Anterior cingulate cortex (tissue), 58 donors: ENCODE measurements at regions not wholly inside any gene's neighbourhood (a gene's known extent, or its start where the extent isn't known, plus 50 kb on each side); places are given as distances from the start of the nearest gene placed in this dataset.

ENCODE experiments used
- DNase-seq, 58 donors: peaks; one replicate each; lab custom pipeline; 2025; lab: John Stamatoyannopoulos, UW

DNA sequence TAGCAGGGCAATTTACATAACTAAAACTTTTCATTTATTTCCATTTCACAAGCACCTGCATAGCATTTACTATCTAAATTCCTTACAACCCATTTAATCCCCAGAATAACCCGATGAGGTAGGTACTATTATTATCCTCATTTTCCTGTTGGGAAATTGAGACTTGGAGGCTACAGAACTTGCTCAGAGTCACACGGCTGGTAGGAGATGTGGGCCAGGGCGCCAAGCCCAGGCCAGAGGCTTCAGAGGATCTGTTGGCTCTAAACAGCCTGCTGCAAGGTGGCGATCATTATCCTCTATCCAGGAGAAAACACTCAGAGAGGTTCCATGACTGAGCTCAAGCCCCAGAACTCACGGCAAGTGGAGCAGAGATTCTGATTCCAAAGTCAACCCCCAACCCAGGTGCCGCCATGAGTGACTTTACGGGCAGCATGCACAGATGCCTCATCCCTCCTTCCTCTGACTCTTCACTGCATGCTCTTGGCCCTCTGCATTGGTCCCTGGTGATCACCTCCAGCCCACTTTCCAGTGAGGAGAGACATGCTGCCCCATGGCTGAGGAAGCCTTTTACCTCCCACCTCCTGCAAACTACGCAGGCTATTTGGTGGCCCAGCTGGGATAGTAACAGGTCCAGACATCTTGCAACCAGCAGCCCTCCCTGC, 168.4 kb upstream of the FSTL4 start:
- DNase-seq, result no peak

DNA sequence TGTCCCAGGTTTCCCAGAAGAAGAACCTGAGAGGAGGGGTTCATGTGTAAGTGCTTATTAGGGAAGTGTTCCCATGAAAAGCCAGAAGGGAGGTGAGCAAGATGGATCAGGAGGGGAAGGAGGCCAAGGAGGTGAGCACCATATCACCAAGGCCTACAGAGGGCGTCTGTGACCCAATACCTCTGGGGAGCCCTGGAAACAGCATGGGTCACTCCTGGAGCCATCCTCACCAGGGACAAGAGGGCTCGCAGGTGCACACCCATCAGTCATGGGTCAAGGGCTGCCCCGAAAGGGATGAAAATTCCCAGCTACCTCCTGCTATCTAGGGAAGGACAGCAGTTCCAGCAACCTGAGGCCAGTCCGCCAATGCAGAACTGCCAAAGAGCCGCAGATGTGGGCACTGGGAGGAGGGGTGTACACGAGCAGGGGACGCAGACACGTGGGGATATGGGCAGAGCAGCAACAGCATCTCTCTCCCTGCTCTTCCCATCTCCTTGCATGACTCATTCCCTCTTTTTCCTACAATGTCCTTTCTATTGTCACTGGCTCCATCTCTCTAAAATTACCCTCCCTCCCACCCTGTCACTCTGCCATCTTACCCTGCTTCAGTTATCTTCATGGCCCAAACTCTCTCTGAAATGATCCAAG, 167.6 kb upstream of the FSTL4 start:
- DNase-seq, result no peak

DNA sequence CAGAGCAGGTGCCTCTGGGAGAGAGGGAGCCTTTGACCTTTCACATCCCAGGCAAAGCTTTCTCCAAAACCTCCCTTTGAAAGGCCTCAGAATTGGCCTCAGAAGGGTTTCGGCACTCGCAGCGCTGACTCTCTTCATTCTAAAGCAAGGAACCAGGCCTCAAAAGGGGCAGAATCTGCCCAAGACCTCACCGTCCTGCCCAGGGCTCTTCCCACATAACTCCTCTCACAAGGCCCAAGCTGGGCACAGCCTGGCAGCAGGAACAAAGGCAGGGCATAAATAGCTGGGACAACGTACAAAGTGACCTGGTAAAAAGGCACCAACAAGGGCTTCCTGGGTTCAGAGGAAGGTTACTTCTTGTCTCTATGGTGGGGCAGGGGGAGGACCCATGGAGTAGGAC, 166.3 kb upstream of the FSTL4 start:
- DNase-seq, result no peak

DNA sequence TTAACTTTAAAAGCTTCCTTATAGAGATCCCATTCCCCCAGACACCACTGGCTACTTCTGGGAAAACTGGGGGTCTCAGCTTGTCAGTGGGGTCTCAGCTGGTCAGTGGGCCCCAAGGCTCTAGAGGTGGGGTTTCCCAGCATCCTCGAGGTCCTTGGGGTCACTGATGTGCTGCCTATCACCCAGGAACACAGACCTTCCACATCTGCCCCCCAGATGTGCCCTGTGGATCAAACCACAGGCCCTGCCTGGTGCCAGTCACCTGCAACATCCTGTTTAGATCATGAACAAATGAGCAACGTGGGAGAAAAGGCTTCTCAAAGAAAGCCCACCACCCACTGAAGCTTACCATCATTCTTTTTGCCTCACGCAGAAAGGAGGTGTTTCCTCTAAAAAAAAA, 165.6 kb upstream of the FSTL4 start:
- no peak for DNase-seq

DNA sequence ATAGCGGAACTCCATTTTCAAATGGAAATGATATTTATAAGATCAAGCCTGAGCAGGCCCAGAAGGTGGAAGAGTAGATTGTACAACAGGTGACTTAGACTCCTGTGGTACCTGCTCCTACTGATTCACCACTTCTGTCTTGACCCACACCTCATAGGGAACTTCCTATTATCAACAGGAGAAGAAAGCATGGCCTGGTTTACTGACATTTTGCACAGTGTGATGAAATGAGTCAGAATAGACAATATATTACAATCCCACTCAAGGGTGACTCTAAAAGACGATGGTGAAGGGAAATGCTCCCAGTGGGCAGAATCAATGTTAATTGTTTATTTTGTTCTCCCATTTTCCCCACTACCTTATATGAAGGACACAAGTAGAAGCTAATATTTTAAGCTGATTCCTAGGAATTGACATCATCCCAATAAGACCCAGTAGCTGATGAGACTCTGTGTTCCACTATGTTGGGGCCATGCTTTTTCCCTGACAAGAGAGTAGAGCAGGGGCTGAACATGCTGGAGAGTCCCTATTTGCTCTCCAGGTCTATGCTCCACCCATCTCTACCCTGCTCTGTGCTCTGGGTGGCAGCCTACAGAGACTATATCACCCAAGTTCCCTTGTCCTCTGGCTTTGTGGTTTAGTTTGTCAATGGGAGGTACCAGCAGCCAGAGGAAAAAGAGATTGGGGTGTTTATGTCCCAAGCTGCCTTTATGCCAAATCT, 163.4 kb upstream of the FSTL4 start:
- DNase-seq, result no peak

DNA sequence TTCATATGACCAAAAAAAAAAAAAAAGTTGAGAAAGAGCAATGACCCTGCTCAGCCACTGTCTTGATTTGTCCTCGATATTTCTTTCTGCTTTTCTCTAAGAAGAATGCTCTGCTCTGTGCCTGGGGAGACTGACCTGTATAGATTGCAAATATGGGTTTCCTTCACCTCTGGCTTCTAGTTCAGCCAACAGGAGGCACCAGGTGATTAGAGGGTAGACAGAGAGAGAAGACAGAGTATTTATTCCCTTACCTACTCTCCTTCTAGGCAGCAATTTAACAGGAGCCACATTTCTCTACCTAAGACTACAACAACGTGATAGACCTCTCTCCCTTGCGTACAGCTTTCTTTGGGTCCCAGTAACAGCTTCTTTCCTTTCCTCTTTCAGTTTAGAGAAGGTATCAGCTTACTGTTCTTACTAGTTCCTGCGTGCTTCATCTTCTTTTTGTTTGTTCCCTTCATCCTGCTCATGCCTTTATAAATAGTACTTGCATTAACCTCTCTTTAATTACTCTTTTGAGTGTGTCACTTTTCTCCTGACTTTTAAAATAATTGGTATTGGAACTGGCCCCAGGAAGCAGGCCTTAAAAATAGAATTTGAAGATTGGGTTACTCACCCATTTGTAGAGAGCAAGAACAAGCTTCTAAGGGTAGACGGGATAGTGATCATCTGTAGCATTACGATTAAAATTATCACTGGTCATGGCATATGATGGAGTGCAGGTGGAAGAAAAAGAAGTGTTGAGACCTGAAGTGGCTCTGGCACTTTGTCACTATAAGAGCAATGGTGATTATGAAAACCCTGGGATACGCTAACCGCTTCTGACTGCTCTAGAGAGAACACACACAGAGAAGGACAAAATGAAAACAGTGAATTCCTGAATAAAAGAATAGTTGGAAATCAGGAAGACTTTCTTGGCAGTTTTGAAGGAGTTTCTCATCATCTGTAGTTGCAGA, 161.2 kb upstream of the FSTL4 start:
- DNase-seq, result no peak

DNA sequence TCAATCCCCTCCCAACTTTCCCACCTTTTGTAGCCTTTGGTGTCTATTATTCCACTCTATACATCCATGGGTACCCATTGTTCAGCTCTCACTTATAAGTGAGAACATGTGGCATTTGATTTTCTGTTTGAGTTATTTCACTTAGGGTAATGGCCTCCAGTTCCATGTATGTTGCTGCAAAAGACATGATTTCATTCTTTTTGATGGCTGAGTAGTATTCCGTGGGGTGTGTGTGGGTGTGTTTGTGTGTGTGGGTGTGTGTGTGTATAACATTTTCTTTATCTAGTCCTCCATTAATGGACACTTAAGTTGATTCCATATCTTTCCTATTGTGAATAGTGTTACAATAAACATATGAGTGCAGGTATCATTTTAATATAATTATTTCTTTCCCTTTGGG, 157.5 kb upstream of the FSTL4 start:
- no peak for DNase-seq

DNA sequence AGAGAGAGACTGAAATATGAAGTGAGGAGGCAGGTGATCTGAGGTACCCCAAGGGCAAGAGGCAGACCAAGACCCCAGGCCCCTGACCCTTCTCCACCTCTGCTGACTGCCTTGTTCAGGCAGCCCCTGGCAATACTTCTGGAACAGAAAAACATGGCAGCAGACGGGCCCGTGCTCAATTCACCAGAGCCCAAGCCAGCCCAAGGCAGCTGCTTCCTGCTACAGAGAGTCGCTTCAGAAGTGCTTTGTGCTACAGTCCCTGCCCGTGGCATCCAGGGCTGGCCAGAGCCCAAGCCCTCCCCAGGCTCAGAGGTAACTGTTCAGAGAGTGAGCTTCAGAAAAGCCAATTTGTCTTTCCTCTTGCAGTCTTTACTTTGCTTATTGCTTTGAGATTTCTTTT, 151.4 kb upstream of the FSTL4 start:
- DNase-seq, result peak in 8 of 58 donors; percentile 2 to 21 (median 10)

DNA sequence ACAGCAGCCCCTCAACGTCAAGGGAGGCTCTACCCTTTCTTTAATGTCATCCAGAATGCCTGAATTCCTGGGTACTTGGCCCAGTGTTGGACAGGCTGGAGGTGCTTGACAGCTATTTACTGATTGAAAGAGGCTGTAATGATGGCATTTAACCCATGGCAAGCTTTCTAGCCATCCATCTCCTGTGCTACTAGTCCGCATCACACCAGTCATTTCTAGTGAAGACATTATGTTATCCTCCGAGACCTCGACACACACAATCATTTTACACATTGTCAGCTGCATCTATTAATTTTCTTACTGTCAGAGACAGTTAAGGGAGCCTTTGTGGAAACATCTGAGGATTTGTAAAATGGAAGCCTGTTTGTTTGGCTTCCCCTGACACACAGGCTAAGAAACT, 149.3 kb upstream of the FSTL4 start:
- no peak for DNase-seq

DNA sequence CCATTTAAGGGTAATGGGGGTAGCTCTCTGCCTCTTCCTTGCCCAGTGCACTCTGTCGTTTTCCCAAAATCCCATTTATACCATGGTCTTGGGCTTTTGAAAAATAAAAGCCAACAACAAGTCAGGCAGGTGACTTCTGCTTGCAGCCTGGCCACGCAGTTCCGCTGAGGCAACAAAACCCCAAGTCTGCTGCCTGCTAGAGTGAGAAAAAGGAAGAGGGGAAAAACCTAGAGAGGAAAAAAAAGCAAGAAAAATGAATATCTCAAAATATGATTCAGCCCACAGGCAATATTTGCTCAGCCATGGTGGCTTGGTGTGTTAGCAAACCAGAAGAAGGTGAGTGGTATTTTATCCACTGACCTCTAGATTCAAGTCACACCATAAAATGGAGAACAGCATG, 148.2 kb upstream of the FSTL4 start:
- no peak for DNase-seq

DNA sequence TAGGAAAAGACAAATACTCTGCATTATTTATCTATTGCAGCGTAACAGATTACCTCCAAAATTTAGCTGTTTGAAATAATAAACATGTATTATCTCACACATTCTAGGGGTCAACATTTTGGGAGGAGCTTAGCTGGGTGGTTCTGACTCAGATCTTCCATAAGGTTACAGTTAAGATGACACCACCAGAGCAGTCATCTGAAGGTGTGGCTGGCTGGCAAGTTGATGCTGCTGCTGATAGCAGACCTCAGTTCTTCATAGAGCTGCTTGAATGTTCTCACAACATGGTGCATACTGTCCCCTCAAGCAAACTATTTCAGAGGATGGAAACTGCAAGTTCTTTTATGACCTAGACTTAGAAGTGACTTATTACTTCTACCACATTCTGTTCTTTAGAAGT, 146.3 kb upstream of the FSTL4 start:
- DNase-seq, result no peak

DNA sequence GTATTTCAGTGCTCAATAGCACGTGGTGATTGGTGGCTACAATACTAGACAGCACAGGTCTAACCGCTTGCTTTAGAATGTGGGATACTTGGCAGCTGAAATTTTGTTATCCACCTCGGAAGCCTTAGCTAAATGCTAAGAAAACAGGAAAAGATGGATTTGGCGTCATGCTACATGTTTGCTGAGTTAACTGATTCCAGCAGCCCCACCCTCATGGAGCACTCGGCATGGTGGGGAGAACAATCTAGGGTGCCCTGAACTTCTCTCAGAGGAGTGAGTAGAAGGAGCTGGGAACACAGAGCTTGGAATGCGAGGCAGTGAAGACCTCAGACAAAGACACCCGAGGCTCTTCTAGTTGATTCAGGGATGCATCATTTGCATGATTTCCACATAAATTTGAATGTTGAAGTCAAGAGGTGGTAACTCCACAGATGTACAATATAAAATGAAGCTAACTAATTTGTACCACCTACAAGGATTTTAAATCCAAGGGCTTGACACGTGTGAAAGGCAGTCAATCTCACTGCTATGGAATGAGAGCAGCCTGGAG, 145.1 kb upstream of the FSTL4 start:
- no peak for DNase-seq

DNA sequence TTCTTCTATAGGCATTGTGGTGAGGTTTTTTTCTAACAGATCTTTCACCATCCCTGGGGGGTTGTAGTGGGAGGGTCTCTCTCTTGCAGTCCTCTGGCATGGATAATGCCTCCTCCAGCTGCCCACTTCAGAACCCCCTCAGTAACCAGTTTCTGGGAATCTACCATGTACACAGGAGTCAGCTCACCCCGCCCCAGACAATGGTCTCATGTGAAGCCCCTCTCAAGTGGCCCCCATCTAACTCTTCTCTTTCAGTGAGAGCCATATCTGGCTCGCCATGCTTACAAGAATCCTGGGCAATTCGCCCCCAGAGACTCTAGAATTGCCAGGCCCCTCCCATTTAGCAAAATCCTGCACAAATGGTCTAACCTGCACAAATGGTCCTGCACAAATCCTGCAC, 144.4 kb upstream of the FSTL4 start:
- no peak for DNase-seq

DNA sequence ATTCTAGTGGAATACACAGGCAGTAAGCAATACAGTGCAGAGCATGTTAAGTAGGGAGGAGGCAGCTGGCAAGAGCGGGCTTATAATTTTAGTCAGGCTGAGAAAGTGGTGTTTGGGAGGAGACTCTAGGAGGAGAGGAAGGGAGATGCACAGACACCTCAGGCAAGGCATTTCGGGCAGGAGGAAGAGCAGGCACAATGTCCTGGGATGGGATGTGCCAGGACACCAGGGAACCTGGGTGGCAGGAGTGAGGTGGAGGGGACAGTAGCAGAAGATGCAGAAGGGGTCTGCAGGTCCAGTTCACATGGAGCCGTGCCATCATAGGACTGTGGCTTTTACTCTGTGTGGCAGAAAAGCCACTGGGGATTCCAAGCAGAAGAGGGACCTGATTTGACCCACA, 143.7 kb upstream of the FSTL4 start:
- DNase-seq, result no peak

DNA sequence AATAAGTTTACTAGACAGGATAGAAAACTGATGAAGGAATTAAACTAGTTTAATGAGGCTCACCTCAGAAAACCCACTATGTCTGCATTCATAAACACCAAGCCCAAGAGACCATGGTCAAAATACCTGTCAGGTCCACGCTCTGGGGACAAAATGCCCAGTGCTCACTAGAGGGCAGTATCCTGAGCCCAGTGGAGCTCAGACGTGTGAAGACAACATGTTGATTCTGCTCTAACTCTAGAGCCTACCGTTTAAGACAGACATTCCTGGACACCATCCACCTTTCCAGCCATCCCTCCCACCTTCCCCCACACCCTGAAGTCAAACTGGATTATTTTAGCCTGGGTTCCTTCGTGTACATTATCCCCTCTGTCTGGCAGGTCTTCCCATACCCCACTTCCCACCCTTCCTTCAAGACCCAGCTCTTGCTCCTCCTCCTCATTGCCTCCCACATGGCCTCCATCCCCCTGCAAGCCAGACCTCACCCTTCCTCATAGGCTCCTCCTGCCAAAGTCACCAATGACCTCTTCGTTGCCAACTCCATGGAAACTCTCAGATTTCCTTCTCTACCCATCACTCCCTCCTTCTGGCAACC, 142.3 kb upstream of the FSTL4 start:
- peak in 2 of 58 donors; percentile 5 for DNase-seq

DNA sequence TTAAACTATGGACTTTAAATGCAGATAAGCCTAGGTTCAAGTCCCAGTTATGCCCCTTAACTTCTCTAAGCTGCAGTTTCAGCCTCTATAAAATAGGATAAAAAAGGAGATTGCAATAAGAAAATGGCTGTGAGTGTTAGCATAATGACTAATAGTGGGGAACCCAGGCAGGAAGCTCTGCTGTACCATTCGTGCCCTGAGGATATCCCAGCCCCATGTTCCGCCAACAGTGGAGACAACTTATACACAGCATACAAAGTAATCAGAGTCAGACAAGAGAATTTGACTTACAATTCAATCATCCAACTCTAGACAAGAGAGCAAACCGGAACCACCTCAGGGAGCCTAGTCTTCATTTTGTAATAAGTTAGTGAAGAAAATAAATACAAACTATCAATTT, 141.5 kb upstream of the FSTL4 start:
- no peak for DNase-seq

DNA sequence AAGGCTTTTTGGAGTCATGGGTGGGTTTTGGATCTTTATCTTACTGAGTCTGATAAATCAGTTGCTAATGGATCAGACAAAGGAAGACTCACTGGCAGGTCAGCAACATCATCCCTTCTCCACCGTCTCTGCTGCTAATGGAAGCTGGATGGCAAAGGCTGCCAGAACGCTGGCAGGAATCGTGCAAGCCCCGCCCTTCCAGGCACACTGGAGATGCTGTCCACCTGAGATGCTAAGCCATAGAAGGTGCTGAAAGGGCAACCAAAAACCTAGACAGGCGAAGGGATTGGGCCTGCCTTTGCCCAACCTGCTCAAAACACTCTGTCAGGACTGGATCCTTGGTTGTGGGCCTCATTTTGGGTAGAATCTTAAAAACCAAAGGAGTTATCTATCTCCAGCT, 139.5 kb upstream of the FSTL4 start:
- no peak for DNase-seq

DNA sequence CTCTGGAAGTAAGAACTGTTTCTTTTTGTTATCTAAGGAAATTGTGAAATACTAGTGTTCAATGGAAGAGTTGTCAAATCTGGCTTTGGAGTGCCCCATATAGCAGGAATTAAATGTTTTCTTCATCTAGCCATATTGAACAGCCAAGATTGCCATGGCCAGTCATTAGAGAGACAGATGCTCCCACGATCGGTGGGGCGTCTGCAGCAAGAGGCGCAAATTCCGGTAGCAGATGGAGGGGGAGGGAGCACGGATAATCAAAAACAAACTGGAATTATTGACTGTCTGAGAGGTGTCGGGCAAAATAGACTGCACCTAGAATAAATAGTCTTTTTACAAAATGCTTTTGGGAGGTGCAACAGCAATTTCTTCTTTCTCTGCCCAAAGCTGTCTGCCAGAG, 139.1 kb upstream of the FSTL4 start:
- DNase-seq, result no peak

DNA sequence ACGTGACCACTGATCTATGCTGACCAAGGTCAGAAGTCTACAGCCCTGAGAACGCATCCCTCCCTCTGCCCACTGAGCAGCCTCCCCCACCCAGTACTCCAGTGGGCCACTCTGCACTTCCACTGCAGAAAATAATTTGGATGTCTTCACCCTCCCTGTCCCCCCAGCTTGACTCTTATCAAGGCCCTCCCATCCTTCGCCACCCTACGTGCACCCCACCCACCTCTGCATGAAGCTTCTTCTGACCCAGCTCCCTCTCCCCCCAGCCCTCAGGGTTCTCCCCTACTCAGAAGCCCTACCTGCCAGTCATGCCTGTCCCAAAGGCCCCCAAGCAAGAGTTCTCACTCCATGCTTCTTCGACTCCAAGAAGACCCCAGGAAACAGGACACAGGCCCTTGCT, 138.5 kb upstream of the FSTL4 start:
- no peak for DNase-seq

DNA sequence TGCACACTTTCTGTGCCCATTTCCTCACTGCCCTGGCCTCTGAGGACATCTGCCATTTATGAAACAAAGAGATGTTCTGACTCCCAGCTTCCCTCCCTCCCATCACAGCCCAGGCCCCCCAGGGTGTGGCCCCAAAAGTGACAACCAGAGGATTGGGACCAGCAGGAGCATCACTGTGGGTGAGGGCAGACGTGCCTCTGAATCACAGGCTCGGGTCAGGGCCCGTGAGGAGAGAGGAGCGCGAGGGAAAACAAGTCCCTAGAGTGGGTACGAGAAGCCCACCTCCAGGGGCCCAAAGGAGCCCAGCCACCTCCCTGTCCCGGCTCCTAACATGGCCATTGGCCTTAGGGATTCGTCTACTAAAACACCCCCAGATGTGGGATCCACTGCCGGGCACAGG, 138.0 kb upstream of the FSTL4 start:
- DNase-seq, result no peak
